ENCODE measurements at regions not wholly inside any gene's neighbourhood (a gene's known extent, or its start where the extent isn't known, plus 50 kb on each side); places are given as distances from the start of the nearest gene placed in this dataset.
A peak's percentile ranks its signal among the peaks of the same experiment; 100 is the strongest.

DNA sequence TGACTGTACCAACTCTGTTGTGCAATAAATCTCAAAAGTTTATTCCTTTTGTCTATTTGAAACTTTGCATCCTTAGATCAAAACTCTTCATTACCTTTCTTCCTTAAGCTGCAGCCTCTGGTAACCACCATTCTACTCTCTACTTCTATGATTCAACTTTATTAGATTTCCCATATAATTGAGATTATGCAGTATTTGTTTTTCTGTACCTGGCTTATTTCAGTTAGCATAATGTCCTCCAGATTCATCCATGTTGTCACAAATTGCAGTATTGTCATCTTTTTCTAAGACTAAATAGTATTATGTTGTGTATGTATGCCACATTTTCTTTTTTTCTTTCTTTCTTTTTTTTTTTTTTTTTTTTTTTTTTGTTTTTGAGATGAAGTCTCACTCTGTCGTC is 1176.3 kb upstream of the TENM4 start:
- 100% methylated on average over 1 of the region's 1 CpG for WGBS (ENCODE audit: insufficient coverage)
- no peak for DNase-seq (ENCODE audit: low read depth in 4 of 6, low spot score in 6 of 6)
- H3K36me3 ChIP-seq (ENCODE audit: control insufficient read depth, insufficient read depth, low read length), result no peaks in the 10 kb centered on the region
- H3K4me1 ChIP-seq (ENCODE audit: control insufficient read depth, insufficient read depth, low read length), result no peaks in the 10 kb centered on the region
- H3K9me3 ChIP-seq (ENCODE audit: control insufficient read depth, insufficient read depth, low read length), result no peaks in the 10 kb centered on the region
- no peak overlapping the region for H3K4me3 ChIP-seq (ENCODE audit: low read depth, low read length)
- H3K27ac ChIP-seq (ENCODE audit: low read depth, low read length), result no peak overlapping the region
- no peaks in the 10 kb centered on the region for H3K27me3 ChIP-seq (ENCODE audit: control insufficient read depth, insufficient read depth, low read length)

DNA sequence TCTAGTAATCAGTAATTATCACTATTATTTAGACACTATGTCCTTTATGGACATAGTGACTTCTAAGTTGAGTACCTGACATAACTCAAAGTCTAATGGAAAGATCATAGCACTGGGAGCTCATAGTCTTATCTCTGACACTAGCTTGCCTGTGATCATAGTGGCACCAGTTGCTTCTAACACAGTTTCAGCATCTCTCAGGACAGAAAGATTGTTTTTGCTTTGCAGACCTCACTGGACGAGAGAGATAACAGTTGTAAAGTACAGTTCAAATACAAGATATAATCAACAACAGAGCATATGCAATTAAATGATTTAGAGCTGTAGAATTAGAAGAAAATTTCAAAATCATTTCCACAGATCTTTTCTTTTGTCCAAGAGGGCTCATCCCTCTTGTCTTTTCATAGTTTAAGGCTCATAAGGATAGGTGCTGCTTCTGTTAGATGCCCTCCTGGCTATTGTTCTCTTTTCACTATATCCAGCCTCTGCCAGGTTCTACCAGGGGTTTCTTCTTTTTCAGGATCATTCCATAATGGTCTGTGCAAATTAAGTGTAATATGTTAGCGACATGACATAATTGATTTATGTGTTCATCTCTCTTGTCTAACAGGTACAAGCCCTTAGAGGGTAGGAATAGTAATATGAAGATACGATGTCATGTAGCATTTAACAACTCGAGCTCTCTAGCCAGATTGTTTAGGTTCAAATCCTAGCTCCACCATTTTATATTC is 1175.4 kb upstream of the TENM4 start:
- no peak overlapping the region for H3K4me3 ChIP-seq (ENCODE audit: low read depth, low read length)
- no CpG with 5 or more reads among the region's 4 CpGs for WGBS (ENCODE audit: insufficient coverage)
- no peak for DNase-seq (ENCODE audit: low read depth in 4 of 6, low spot score in 6 of 6)
- H3K27me3 ChIP-seq (ENCODE audit: control insufficient read depth, insufficient read depth, low read length), result no peaks in the 10 kb centered on the region
- no peaks in the 10 kb centered on the region for H3K4me1 ChIP-seq (ENCODE audit: control insufficient read depth, insufficient read depth, low read length)
- H3K9me3 ChIP-seq (ENCODE audit: control insufficient read depth, insufficient read depth, low read length), result no peaks in the 10 kb centered on the region
- H3K27ac ChIP-seq (ENCODE audit: low read depth, low read length), result no peak overlapping the region
- H3K36me3 ChIP-seq (ENCODE audit: control insufficient read depth, insufficient read depth, low read length), result no peaks in the 10 kb centered on the region

DNA sequence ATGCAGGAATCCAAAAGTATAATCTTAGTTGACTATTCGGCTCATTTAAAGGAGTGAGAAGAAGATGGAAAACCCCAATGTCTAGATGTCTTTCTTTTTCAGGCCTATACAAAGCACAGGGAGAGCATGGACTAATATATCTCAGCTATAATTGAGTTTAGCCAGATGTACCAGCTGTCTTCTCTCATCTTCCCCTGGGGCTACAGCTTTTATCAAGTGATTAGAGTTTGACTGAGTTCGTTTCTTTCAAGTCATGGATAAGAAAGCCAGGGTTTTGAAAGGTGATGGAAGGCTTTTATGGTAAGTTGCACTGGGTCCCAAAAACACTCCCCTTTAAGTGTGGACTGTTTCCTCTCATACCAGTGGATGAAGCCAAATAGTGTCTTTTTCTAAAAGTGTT is 1172.8 kb upstream of the TENM4 start:
- WGBS (ENCODE audit: insufficient coverage), result no CpG with 5 or more reads among the region's 2 CpGs
- no peak overlapping the region for H3K27ac ChIP-seq (ENCODE audit: low read depth, low read length)
- peak in 1 of 6 donors; percentile 38 for DNase-seq (ENCODE audit: low read depth in 4 of 6, low spot score in 6 of 6)

GRCh38 chr11:80610516-80610915 is 1169.7 kb upstream of the TENM4 start:
- Histone ChIP-seq H3K4me3 (ENCODE audit: low read depth, low read length) (no peak overlapping the region), H3K27ac (ENCODE audit: low read depth, low read length) (no peak overlapping the region), H3K27me3 (ENCODE audit: control insufficient read depth, insufficient read depth, low read length) (no peaks in the 10 kb centered on the region), H3K4me1 (ENCODE audit: control insufficient read depth, insufficient read depth, low read length) (no peaks in the 10 kb centered on the region), H3K36me3 (ENCODE audit: control insufficient read depth, insufficient read depth, low read length) (no peaks in the 10 kb centered on the region), H3K9me3 (ENCODE audit: control insufficient read depth, insufficient read depth, low read length) (no peaks in the 10 kb centered on the region)
- 83% methylated on average over 7 of the region's 7 CpGs for WGBS (ENCODE audit: insufficient coverage)
- no peak for DNase-seq (ENCODE audit: low read depth in 4 of 6, low spot score in 6 of 6)

More for the DNA sequence above, 1172.8 kb upstream of the TENM4 start:
- Histone ChIP-seq H3K4me3 (ENCODE audit: low read depth, low read length) (no peak overlapping the region), H3K4me1 (ENCODE audit: control insufficient read depth, insufficient read depth, low read length) (no peaks in the 10 kb centered on the region), H3K9me3 (ENCODE audit: control insufficient read depth, insufficient read depth, low read length) (no peaks in the 10 kb centered on the region), H3K27me3 (ENCODE audit: control insufficient read depth, insufficient read depth, low read length) (no peaks in the 10 kb centered on the region), H3K36me3 (ENCODE audit: control insufficient read depth, insufficient read depth, low read length) (no peaks in the 10 kb centered on the region)

DNA sequence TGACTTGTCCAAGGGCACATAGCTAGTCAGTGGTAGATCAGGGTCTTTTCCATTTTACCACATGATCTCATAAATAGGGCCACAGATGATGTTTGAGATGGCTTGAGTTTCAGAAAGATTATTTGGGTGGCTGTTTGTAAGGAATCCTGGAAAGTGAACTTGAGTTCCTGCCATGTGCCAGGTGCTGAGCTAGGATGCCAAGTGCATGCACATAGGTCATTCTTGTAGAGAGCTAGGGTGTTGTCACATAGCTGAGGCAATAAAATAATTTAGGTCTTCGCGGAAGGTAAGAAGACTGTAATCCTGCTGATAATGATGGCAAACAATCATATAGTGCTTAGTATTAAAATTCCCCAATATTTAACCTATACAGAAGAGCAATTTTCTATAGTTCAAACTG is 1162.6 kb upstream of the TENM4 start:
- H3K27ac ChIP-seq (ENCODE audit: low read depth, low read length), result no peak overlapping the region
- DNase-seq (ENCODE audit: low read depth in 4 of 6, low spot score in 6 of 6), result no peak
- WGBS (ENCODE audit: insufficient coverage), result no CpG with 5 or more reads among the region's 2 CpGs
- no peaks in the 10 kb centered on the region for H3K9me3 ChIP-seq (ENCODE audit: control insufficient read depth, insufficient read depth, low read length)
- no peaks in the 10 kb centered on the region for H3K27me3 ChIP-seq (ENCODE audit: control insufficient read depth, insufficient read depth, low read length)
- H3K36me3 ChIP-seq (ENCODE audit: control insufficient read depth, insufficient read depth, low read length), result no peaks in the 10 kb centered on the region
- no peaks in the 10 kb centered on the region for H3K4me1 ChIP-seq (ENCODE audit: control insufficient read depth, insufficient read depth, low read length)
- no peak overlapping the region for H3K4me3 ChIP-seq (ENCODE audit: low read depth, low read length)

GRCh38 chr11:80598905-80599304 is 1158.1 kb upstream of the TENM4 start:
- DNase-seq (ENCODE audit: low read depth in 4 of 6, low spot score in 6 of 6), result no peak
- no peak overlapping the region for H3K4me3 ChIP-seq (ENCODE audit: low read depth, low read length)
- H3K27me3 ChIP-seq (ENCODE audit: control insufficient read depth, insufficient read depth, low read length), result no peaks in the 10 kb centered on the region
- H3K36me3 ChIP-seq (ENCODE audit: control insufficient read depth, insufficient read depth, low read length), result no peaks in the 10 kb centered on the region
- WGBS (ENCODE audit: insufficient coverage), result 95% methylated on average over 6 of the region's 6 CpGs
- no peak overlapping the region for H3K27ac ChIP-seq (ENCODE audit: low read depth, low read length)
- no peaks in the 10 kb centered on the region for H3K4me1 ChIP-seq (ENCODE audit: control insufficient read depth, insufficient read depth, low read length)
- no peaks in the 10 kb centered on the region for H3K9me3 ChIP-seq (ENCODE audit: control insufficient read depth, insufficient read depth, low read length)

DNA sequence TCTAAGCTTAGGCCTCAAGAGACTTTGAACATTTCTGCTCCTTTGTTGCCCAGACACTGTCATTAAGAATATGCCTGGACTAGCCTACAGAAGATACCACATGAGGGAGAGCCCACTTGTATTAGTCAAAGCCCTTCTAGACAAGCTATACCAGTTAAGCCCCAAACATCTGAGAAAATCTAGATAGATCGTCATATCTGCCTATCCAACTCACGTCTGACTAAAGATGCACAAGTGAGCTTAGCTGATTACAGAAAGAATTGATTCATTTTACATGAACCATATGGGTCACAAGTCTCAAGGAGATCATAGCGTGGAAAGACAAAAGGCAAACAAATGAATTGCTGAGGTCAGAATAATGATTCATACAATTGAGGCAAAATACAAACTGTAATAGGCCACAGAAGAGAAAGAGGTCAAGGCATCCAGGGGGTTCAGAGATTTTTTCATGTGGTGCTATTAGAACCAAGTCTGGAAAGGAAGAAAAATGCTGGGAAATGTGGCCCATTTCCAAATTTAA is 1155.5 kb upstream of the TENM4 start:
- 76% methylated on average over 3 of the region's 3 CpGs for WGBS (ENCODE audit: insufficient coverage)
- Histone ChIP-seq H3K4me3 (ENCODE audit: low read depth, low read length) (no peak overlapping the region), H3K36me3 (ENCODE audit: control insufficient read depth, insufficient read depth, low read length) (no peaks in the 10 kb centered on the region), H3K9me3 (ENCODE audit: control insufficient read depth, insufficient read depth, low read length) (no peaks in the 10 kb centered on the region), H3K27me3 (ENCODE audit: control insufficient read depth, insufficient read depth, low read length) (no peaks in the 10 kb centered on the region), H3K4me1 (ENCODE audit: control insufficient read depth, insufficient read depth, low read length) (no peaks in the 10 kb centered on the region), H3K27ac (ENCODE audit: low read depth, low read length) (no peak overlapping the region)
- DNase-seq (ENCODE audit: low read depth in 4 of 6, low spot score in 6 of 6), result no peak

GRCh38 chr11:80595011-80595410 is 1154.2 kb upstream of the TENM4 start:
- Histone ChIP-seq H3K27me3 (ENCODE audit: control insufficient read depth, insufficient read depth, low read length) (no peaks in the 10 kb centered on the region), H3K4me1 (ENCODE audit: control insufficient read depth, insufficient read depth, low read length) (no peaks in the 10 kb centered on the region), H3K9me3 (ENCODE audit: control insufficient read depth, insufficient read depth, low read length) (no peaks in the 10 kb centered on the region), H3K36me3 (ENCODE audit: control insufficient read depth, insufficient read depth, low read length) (no peaks in the 10 kb centered on the region), H3K4me3 (ENCODE audit: low read depth, low read length) (no peak overlapping the region), H3K27ac (ENCODE audit: low read depth, low read length) (no peak overlapping the region)
- no CpG with 5 or more reads among the region's 4 CpGs for WGBS (ENCODE audit: insufficient coverage)
- DNase-seq (ENCODE audit: low read depth in 4 of 6, low spot score in 6 of 6), result no peak

DNA sequence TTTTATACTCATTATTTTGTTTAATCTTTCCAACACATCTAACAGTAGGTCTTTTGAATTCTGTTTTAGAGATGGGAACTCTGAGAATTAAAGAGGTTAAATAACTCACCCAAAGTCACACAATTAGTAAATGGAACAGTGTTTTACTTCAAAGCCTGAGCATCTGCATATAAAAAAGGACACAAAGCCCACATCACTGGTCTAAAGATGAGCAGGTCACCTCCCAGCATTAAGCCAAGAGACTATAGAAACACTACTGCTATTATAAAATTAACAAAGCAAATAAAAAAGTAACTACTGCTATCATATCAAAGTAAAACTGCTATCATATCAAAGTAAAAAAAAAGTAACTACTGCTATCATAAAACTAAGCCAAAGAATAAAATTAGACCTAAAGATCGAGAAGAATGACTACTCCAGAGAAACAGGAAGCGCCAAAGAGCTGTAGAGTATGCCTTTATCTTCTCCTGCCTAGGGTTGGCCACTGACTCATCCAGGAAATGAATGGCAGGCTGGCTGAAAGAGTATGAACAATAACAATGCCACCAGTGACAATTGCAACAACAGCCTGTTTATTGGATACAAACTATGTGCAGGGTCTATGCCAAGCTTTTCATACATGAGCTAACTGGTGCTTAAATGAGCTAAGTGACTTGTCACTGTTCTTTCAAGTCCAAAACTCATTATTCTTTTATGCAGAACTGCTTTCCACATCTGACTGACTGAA is 1153.0 kb upstream of the TENM4 start:
- no peaks in the 10 kb centered on the region for H3K9me3 ChIP-seq (ENCODE audit: control insufficient read depth, insufficient read depth, low read length)
- no peak overlapping the region for H3K27ac ChIP-seq (ENCODE audit: low read depth, low read length)
- 88% methylated on average over 1 of the region's 2 CpGs for WGBS (ENCODE audit: insufficient coverage)
- no peaks in the 10 kb centered on the region for H3K4me1 ChIP-seq (ENCODE audit: control insufficient read depth, insufficient read depth, low read length)
- H3K4me3 ChIP-seq (ENCODE audit: low read depth, low read length), result no peak overlapping the region
- H3K36me3 ChIP-seq (ENCODE audit: control insufficient read depth, insufficient read depth, low read length), result no peaks in the 10 kb centered on the region
- no peaks in the 10 kb centered on the region for H3K27me3 ChIP-seq (ENCODE audit: control insufficient read depth, insufficient read depth, low read length)
- DNase-seq (ENCODE audit: low read depth in 4 of 6, low spot score in 6 of 6), result peak in 2 of 6 donors; percentile 38 to 56

DNA sequence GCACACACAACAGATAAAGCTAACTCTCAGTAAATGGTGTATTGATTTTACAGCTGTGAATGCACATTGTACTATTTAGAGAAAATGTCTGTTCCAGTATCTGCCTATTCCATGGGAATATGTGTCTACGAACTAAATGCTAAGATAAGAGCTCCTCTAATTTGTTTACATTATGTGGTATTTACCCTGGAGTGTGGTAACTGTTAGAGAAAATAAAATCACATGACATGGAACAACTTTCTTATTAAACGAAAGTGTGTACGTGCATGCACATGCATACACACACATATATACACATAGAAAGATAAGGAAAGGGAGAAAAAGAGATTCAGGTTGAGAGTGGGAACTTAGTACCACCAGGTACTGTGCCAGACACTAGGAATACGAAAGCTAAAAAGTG is 1151.7 kb upstream of the TENM4 start:
- DNase-seq (ENCODE audit: low read depth in 4 of 6, low spot score in 6 of 6), result no peak
- H3K4me1 ChIP-seq (ENCODE audit: control insufficient read depth, insufficient read depth, low read length), result no peaks in the 10 kb centered on the region
- WGBS (ENCODE audit: insufficient coverage), result 42% methylated on average over 1 of the region's 4 CpGs
- H3K9me3 ChIP-seq (ENCODE audit: control insufficient read depth, insufficient read depth, low read length), result no peaks in the 10 kb centered on the region
- no peak overlapping the region for H3K4me3 ChIP-seq (ENCODE audit: low read depth, low read length)
- no peaks in the 10 kb centered on the region for H3K27me3 ChIP-seq (ENCODE audit: control insufficient read depth, insufficient read depth, low read length)
- H3K27ac ChIP-seq (ENCODE audit: low read depth, low read length), result no peak overlapping the region
- no peaks in the 10 kb centered on the region for H3K36me3 ChIP-seq (ENCODE audit: control insufficient read depth, insufficient read depth, low read length)

Data from spinal cord (tissue), 9 donors.